ENCODE measurements at regions not wholly inside any gene's neighbourhood (a gene's known extent, or its start where the extent isn't known, plus 50 kb on each side); places are given as distances from the start of the nearest gene placed in this dataset.

- TF ChIP-seq TAF1 (IDR thresholded peaks at IDR 0.05; ENCODE audit: low read depth) (no peak), CEBPB (IDR thresholded peaks at IDR 0.05) (no peak), RAD21 (IDR thresholded peaks at IDR 0.05; ENCODE audit: low read depth) (no peak), EP300 (IDR thresholded peaks at IDR 0.05; ENCODE audit: borderline replicate concordance) (no peak), EGR1 (IDR thresholded peaks at IDR 0.05) (no peak)
These were observed 371.5 kb downstream of the NUP35 start for GRCh38 chr2:183495589-183496267.

- no peak for TF ChIP-seq TAF1 (IDR thresholded peaks at IDR 0.05; ENCODE audit: low read depth)
- TF ChIP-seq YY1 (IDR thresholded peaks at IDR 0.05; ENCODE audit: low read depth): no peak
- no peak for TF ChIP-seq TEAD4 (IDR thresholded peaks at IDR 0.05)
- no peak for TF ChIP-seq RAD21 (IDR thresholded peaks at IDR 0.05; ENCODE audit: low read depth)
- TF ChIP-seq NFIC (IDR thresholded peaks at IDR 0.05): no peak
- no peak for TF ChIP-seq MAX (IDR thresholded peaks at IDR 0.05)
These were observed 373.6 kb downstream of the NUP35 start for GRCh38 chr2:183497861-183498260.

GRCh38 chr2:183505911-183506310, 381.7 kb downstream of the NUP35 start:
- TF ChIP-seq USF1 (IDR thresholded peaks at IDR 0.05): no peak
- TF ChIP-seq EGR1 (IDR thresholded peaks at IDR 0.05): no peak
- TF ChIP-seq FOXM1 (IDR thresholded peaks at IDR 0.05; ENCODE audit: borderline replicate concordance, low read depth): no peak
- TF ChIP-seq TAF1 (IDR thresholded peaks at IDR 0.05; ENCODE audit: low read depth): no peak
- TF ChIP-seq CEBPB (IDR thresholded peaks at IDR 0.05): no peak
- TF ChIP-seq REST (IDR thresholded peaks at IDR 0.05; ENCODE audit: low read depth): no peak
- no peak for TF ChIP-seq NFIC (IDR thresholded peaks at IDR 0.05)
- no peak for TF ChIP-seq MAX (IDR thresholded peaks at IDR 0.05)
- TF ChIP-seq EP300 (IDR thresholded peaks at IDR 0.05; ENCODE audit: borderline replicate concordance): no peak
- no peak for TF ChIP-seq RAD21 (IDR thresholded peaks at IDR 0.05; ENCODE audit: low read depth)
- no peak for TF ChIP-seq YY1 (IDR thresholded peaks at IDR 0.05; ENCODE audit: low read depth)
- no peak for TF ChIP-seq ZBTB7A (IDR thresholded peaks at IDR 0.05; ENCODE audit: low read depth)
- TF ChIP-seq TEAD4 (IDR thresholded peaks at IDR 0.05): no peak
- no peak for TF ChIP-seq TCF12 (IDR thresholded peaks at IDR 0.05; ENCODE audit: low read depth)
- no peak for TF ChIP-seq CREB1 (IDR thresholded peaks at IDR 0.05; ENCODE audit: low read depth)

- TF ChIP-seq ZBTB7A (IDR thresholded peaks at IDR 0.05; ENCODE audit: low read depth): no peak
- no peak for TF ChIP-seq NFIC (IDR thresholded peaks at IDR 0.05)
- no peak for TF ChIP-seq EGR1 (IDR thresholded peaks at IDR 0.05)
These were observed 386.9 kb downstream of the NUP35 start for GRCh38 chr2:183511154-183511553.

- no peak for TF ChIP-seq TEAD4 (IDR thresholded peaks at IDR 0.05)
- TF ChIP-seq EGR1 (IDR thresholded peaks at IDR 0.05): no peak
- TF ChIP-seq RAD21 (IDR thresholded peaks at IDR 0.05; ENCODE audit: low read depth): no peak
These were observed 395.3 kb downstream of the NUP35 start for GRCh38 chr2:183519371-183520056.

- TF ChIP-seq USF1 (IDR thresholded peaks at IDR 0.05) (no peak), EP300 (IDR thresholded peaks at IDR 0.05; ENCODE audit: borderline replicate concordance) (no peak), EGR1 (IDR thresholded peaks at IDR 0.05) (no peak), RAD21 (IDR thresholded peaks at IDR 0.05; ENCODE audit: low read depth) (no peak), NFIC (IDR thresholded peaks at IDR 0.05) (no peak), CREB1 (IDR thresholded peaks at IDR 0.05; ENCODE audit: low read depth) (no peak), ZBTB7A (IDR thresholded peaks at IDR 0.05; ENCODE audit: low read depth) (no peak), YY1 (IDR thresholded peaks at IDR 0.05; ENCODE audit: low read depth) (no peak), FOXM1 (IDR thresholded peaks at IDR 0.05; ENCODE audit: borderline replicate concordance, low read depth) (no peak), TCF12 (IDR thresholded peaks at IDR 0.05; ENCODE audit: low read depth) (no peak), MAX (IDR thresholded peaks at IDR 0.05) (no peak), REST (IDR thresholded peaks at IDR 0.05; ENCODE audit: low read depth) (no peak), TAF1 (IDR thresholded peaks at IDR 0.05; ENCODE audit: low read depth) (no peak), TEAD4 (IDR thresholded peaks at IDR 0.05) (no peak), CEBPB (IDR thresholded peaks at IDR 0.05) (no peak)
These were observed 397.7 kb downstream of the NUP35 start for GRCh38 chr2:183521911-183522310.
